ENCODE measurements at regions not wholly inside any gene's neighbourhood (a gene's known extent, or its start where the extent isn't known, plus 50 kb on each side); places are given as distances from the start of the nearest gene placed in this dataset.
A peak's percentile ranks its signal among the peaks of the same experiment; 100 is the strongest.

DNA sequence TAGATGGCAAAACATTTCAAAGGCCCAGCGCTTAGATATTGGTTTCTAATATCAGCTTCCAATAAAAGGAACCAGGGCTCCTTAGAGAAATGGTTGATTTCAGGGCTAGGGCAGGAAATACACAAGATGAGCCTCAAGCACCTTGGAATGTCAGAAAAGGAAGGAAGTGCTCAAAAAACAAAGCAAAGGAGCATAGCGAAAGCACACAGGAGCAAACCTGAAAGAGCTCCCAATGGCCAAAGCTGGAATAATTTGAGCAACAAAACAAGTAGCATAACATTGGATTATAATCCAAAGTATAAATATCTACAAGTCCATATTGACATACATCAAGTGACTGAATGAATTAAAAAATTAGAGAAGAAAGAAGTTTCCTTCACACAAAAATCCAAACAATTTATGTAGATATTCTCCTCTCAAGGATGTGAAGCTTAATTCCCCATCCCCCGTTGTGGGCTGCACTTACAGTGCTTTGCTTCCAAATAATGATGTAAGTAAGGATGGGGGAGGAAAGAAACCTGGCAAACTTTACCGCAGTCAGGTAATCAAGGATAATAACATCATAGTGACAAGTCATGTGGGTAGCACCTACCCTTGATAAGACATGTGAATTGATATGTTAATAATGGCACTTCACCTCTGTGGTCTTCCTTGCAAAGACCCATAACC is 132.9 kb upstream of the DST start:
- H3K4me3 ChIP-seq, result no peak overlapping the region
- no peak overlapping the region for H3K4me2 ChIP-seq
- H3K27ac ChIP-seq, result no peak overlapping the region
- no peaks in the 10 kb centered on the region for H3K9me3 ChIP-seq
- no peaks in the 10 kb centered on the region for H3K4me1 ChIP-seq
- no peaks in the 10 kb centered on the region for H4K20me1 ChIP-seq
- no peaks in the 10 kb centered on the region for H3K27me3 ChIP-seq
- no peak for TF ChIP-seq Cebpa-rat (IDR thresholded peaks at IDR 0.05)
- no peak overlapping the region for H3K9ac ChIP-seq
- H3K36me3 ChIP-seq, result no peaks in the 10 kb centered on the region

DNA sequence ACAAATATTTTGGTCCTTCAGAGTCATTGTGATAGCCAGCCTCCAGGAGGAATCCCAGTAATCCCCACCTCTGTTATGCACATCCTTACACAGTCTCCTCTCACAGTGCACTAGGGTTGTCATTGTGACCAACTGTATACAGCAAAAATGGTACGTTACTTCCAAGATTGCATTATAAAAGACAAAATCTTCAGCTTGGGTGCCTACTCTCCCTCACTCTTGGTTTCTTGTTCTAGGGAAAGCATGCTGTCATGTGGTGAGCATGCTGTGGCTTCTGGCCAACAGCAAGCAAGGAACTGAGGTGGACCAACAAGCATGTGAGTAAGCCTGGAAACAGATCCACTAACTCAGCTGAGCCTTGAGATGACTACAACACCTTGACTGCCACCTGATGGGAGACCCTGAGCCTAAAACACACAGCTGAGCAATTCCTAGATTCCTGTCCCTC is 130.1 kb upstream of the DST start:
- no peak overlapping the region for H3K4me2 ChIP-seq
- no peaks in the 10 kb centered on the region for H4K20me1 ChIP-seq
- no peak for TF ChIP-seq Cebpa-rat (IDR thresholded peaks at IDR 0.05)
- no peaks in the 10 kb centered on the region for H3K4me1 ChIP-seq
- no peak overlapping the region for H3K4me3 ChIP-seq
- no peaks in the 10 kb centered on the region for H3K27me3 ChIP-seq
- H3K36me3 ChIP-seq, result no peaks in the 10 kb centered on the region
- H3K9ac ChIP-seq, result no peak overlapping the region
- H3K27ac ChIP-seq, result no peak overlapping the region
- H3K9me3 ChIP-seq, result no peaks in the 10 kb centered on the region

DNA sequence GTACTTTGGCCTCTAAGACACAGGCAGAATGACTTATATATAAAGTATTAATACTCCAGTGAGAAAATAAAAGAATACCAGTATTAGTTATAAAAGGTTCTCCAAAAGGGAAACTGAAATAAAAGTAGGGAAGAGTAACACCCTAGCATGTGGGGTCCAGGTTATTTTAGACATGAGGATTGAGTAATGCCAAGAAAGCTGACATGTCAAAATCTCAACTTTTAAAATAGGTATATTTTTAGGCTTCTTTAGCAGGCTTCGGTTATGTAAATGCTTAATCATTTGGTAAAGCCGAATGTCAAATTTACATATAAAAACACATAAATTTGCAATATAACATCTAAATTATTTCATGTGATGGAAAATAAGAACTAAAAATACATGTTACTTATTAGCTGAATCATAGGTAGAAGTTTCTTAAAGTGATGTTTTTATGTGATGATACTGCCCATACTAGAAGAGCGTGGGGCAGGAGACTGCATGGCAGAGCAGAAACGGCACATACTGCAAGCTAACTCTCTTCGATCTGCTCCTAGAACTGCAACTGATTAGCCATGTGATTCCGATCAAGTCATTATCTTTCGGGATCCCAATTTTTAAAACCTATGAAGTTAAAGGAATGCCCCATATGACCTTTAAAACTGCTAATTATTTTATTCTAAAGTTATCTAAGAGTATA is 129.4 kb upstream of the DST start:
- no peaks in the 10 kb centered on the region for H3K9me3 ChIP-seq
- no peaks in the 10 kb centered on the region for H3K36me3 ChIP-seq
- no peaks in the 10 kb centered on the region for H4K20me1 ChIP-seq
- no peak overlapping the region for H3K27ac ChIP-seq
- no peak overlapping the region for H3K4me2 ChIP-seq
- H3K27me3 ChIP-seq, result no peaks in the 10 kb centered on the region
- TF ChIP-seq Cebpa-rat (IDR thresholded peaks at IDR 0.05), result no peak
- no peak overlapping the region for H3K9ac ChIP-seq
- H3K4me3 ChIP-seq, result no peak overlapping the region
- peaks cover 1% of the 10 kb centered on the region for H3K4me1 ChIP-seq

DNA sequence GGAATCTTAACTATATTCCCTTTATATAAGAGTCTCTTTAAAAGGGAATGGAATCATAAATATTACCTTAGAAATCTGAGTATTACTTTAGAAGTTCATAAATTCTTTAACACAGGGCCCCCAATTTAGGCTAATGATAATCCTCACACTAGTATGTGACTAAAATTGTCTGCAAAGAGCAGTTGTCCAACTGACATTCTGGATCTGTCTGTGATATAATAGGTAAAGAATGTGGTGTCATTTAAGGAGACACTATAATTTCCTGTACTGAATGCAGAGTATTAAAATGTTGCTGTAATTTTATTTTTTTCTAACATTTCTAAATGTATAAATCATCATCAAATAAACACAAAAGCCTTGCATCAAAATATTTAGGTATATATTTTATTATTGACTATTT is 128.5 kb upstream of the DST start:
- Histone ChIP-seq H3K4me2 (no peak overlapping the region), H4K20me1 (no peaks in the 10 kb centered on the region), H3K27me3 (no peaks in the 10 kb centered on the region), H3K4me3 (no peak overlapping the region), H3K9ac (no peak overlapping the region), H3K36me3 (no peaks in the 10 kb centered on the region), H3K4me1 (peaks cover 9% of the 10 kb centered on the region), H3K9me3 (no peaks in the 10 kb centered on the region), H3K27ac (no peak overlapping the region)
- TF ChIP-seq Cebpa-rat (IDR thresholded peaks at IDR 0.05), result no peak

DNA sequence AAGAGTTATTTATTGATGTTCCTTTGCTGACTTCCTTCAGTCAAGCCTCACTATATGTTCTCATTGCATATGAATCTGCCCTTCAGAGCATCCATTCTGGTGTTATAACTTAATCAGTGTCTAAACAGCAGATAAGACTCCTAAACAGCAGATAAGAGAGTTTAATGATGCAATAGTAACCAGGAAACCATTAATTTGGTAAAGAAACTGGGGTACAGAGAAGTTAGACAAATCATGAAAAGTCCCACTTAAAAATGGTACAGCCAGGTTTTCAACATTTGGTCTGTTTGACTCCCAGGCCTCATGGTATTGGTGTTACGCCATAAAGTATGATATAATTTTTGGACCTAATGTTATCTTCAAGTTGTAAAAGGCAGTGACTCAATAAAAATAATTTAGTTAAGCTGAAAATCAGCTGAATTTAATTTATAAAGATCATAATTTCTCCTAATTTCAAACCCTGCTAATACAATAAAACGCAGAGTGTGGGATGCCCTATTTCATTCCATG is 127.4 kb upstream of the DST start:
- TF ChIP-seq Cebpa-rat (IDR thresholded peaks at IDR 0.05), result no peak
- H3K4me3 ChIP-seq, result no peak overlapping the region
- H3K4me1 ChIP-seq, result peaks cover 9% of the 10 kb centered on the region
- H3K27me3 ChIP-seq, result no peaks in the 10 kb centered on the region
- no peak overlapping the region for H3K4me2 ChIP-seq
- no peak overlapping the region for H3K9ac ChIP-seq
- no peaks in the 10 kb centered on the region for H3K9me3 ChIP-seq
- no peak overlapping the region for H3K27ac ChIP-seq
- no peaks in the 10 kb centered on the region for H4K20me1 ChIP-seq
- no peaks in the 10 kb centered on the region for H3K36me3 ChIP-seq

DNA sequence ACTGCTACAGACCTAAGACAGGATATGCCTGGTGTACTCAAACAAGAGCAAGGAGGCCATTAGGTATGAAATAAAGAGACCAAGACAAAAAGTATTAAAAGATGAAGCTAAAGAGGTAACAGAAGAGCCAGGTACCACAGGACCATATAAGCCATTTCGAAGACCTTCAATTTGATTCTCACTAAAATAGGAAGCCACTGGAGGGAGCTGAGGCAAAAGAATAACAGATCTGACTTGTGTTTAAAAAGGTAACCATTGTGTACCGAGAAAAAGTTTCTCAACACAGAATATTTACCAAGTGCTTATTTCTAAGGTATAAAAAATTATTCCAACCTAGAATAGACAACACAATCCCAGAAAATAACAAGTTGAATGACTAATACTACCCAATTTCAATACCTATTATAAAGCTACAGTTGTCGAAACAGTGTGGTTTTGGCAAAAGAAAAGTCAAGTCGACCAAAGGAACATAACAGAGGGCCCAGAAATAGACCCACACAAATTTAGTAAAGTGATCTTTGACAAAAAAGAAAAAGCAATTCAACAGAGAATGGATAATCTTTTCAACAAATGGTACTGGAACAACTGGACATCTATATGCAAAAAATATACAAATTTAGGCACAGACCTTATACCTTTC is 125.3 kb upstream of the DST start:
- no peak for TF ChIP-seq Cebpa-rat (IDR thresholded peaks at IDR 0.05)
- Histone ChIP-seq H3K36me3 (no peaks in the 10 kb centered on the region), H3K4me1 (peaks cover 9% of the 10 kb centered on the region), H3K4me2 (no peak overlapping the region), H3K27me3 (no peaks in the 10 kb centered on the region), H3K9me3 (no peaks in the 10 kb centered on the region), H4K20me1 (no peaks in the 10 kb centered on the region), H3K27ac (no peak overlapping the region), H3K4me3 (no peak overlapping the region), H3K9ac (no peak overlapping the region)

DNA sequence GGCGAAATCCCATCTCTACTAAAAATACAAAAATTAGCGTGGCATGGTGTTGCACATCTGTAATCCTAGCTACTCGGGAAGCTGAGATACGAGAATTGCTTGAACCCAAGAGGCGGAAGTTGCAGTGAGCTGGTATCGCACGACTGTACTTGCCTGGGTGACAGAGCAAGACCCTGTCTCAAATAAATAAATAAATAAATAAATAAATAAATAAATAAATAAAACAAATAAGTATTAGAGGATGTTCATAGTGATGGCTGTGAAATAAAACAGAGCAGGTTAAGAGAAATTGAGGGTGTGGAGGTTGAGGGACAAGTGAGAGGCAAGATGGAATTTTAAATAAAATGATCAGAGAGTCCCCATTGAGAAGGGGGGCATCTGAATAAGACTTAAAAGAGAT is 124.7 kb upstream of the DST start:
- H3K9me3 ChIP-seq, result no peaks in the 10 kb centered on the region
- TF ChIP-seq Cebpa-rat (IDR thresholded peaks at IDR 0.05), result no peak
- H3K36me3 ChIP-seq, result no peaks in the 10 kb centered on the region
- no peaks in the 10 kb centered on the region for H4K20me1 ChIP-seq
- H3K27ac ChIP-seq, result no peak overlapping the region
- H3K4me2 ChIP-seq, result no peak overlapping the region
- H3K4me3 ChIP-seq, result no peak overlapping the region
- H3K4me1 ChIP-seq, result peaks cover 9% of the 10 kb centered on the region
- H3K27me3 ChIP-seq, result no peaks in the 10 kb centered on the region
- no peak overlapping the region for H3K9ac ChIP-seq

DNA sequence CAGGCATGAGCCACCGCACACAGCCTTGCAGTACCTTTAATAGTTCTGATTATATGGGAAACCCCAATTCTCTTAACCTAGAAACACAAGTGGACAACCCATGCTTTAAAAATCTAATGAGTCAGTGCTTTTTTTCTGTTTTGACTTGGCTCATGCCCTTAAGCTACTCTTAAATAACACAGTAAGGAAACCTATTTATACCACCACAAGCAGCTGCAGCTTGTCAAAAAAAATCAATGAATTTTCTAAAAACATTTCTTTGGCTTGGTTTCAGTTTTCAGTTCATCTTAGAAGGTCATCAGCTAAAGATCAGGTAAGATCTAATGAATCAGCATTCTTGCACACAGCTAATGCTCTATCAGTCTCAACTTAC is 124.1 kb upstream of the DST start:
- Histone ChIP-seq H3K36me3 (no peaks in the 10 kb centered on the region), H3K4me1 (peaks cover 9% of the 10 kb centered on the region), H3K27ac (no peak overlapping the region), H3K9me3 (no peaks in the 10 kb centered on the region), H3K27me3 (no peaks in the 10 kb centered on the region), H3K4me3 (no peak overlapping the region), H3K9ac (no peak overlapping the region), H3K4me2 (peak overlapping the region; percentile 18; the same call in 1 of the 2 replicates), H4K20me1 (no peaks in the 10 kb centered on the region)
- no peak for TF ChIP-seq Cebpa-rat (IDR thresholded peaks at IDR 0.05)

DNA sequence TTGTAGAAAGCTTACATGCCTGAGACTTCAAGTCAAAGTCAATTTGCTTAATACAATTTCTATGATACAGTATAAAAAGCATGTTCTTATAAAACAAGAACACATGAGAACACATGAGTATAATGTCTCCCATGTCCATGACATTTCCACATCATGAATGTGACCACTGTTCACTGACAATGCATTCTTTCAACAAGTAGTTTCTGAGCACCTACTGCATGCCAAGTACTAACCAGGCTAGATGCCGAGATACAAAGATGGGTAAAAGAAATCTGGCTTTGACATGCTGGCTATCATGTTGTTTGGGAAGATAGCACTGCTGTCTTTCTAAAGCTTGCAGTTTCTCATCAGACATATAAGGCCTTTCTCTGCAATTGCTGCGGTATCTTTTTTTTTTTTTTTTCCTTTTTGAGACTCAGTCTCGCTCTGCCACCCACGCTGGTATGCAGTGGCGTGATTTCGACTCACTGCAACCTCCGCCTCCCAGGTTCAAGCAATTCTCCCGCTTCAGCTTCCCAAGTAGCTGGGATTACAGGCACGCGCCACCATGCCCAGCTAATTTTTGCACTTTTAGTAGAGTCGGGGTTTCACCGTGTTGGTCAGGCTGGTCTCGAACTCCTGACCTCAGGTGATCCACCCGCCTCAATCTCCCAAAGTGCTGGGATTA is 123.6 kb upstream of the DST start:
- Histone ChIP-seq H3K9ac (no peak overlapping the region), H4K20me1 (no peaks in the 10 kb centered on the region), H3K4me1 (peaks cover 9% of the 10 kb centered on the region), H3K4me2 (peak overlapping the region; percentile 18; the same call in 1 of the 2 replicates), H3K9me3 (no peaks in the 10 kb centered on the region), H3K4me3 (no peak overlapping the region), H3K36me3 (no peaks in the 10 kb centered on the region), H3K27me3 (no peaks in the 10 kb centered on the region), H3K27ac (no peak overlapping the region)
- TF ChIP-seq Cebpa-rat (IDR thresholded peaks at IDR 0.05), result no peak

DNA sequence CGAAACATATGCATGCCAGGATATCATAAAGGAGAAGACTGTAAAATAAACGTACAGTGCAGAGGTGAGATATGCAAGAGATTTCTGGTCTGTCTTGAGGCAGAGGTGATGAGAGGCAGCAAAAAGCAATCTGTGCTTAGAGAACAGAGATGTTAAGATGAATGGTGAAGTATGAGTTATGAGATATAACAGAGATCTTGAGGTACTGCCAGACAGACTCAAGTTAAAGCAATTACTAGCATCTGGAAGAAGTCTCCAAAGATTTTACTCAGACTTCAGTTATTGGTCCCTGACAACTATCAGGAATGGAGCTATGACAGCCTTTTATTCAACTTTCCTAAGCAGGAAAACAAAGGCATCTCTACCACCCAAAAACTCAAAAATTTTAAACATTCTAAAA is 122.8 kb upstream of the DST start:
- Histone ChIP-seq H3K4me3 (no peak overlapping the region), H3K4me1 (peaks cover 9% of the 10 kb centered on the region), H3K36me3 (no peaks in the 10 kb centered on the region), H3K4me2 (no peak overlapping the region), H4K20me1 (no peaks in the 10 kb centered on the region), H3K27me3 (no peaks in the 10 kb centered on the region), H3K9me3 (no peaks in the 10 kb centered on the region), H3K9ac (no peak overlapping the region), H3K27ac (no peak overlapping the region)
- TF ChIP-seq Cebpa-rat (IDR thresholded peaks at IDR 0.05), result no peak

Data from BLaER1 (cell line).